ENCODE measurements at regions not wholly inside any gene's neighbourhood (a gene's known extent, or its start where the extent isn't known, plus 50 kb on each side); places are given as distances from the start of the nearest gene placed in this dataset.

GRCh38 chr2:5528706-5529105, 163.5 kb upstream of the SOX11 start:
- TF ChIP-seq CTCF (IDR thresholded peaks at IDR 0.05; ENCODE audit: low read depth, low read length) = no peak
- TF ChIP-seq EZH2phosphoT487 (IDR thresholded peaks at IDR 0.05; ENCODE audit: low read depth) = no peak

Measured in OCI-LY3 (cell line).